Heart left ventricle (tissue), 13 donors: ENCODE measurements at regions not wholly inside any gene's neighbourhood (a gene's known extent, or its start where the extent isn't known, plus 50 kb on each side); places are given as distances from the start of the nearest gene placed in this dataset.

Experiments
- POLR2A ChIP-seq, 2 donors: fragments of 450-650 bp; IDR thresholded peaks; one replicate each; pipeline ENCODE4 v1.6.1; 2017; ENCODE audit warnings: antibody characterized with exemption in 2 of 2, mild to moderate bottlenecking in 2 of 2, moderate library complexity in 2 of 2
- TF ChIP-seq, protein P1 (sequence below), 12 donors: fragments of 200-600 bp; sonication (generic) in 4 of 12; IDR thresholded peaks; one replicate each; pipeline versions ENCODE4 v1.5.0 to v1.8.0; 2018 to 2022; ENCODE audit warnings: antibody characterized with exemption in 12 of 12, mild to moderate bottlenecking in 5 of 12
- donor health status: ischemic (EF 13 %, LVEDD 7.1; RV severe dilation, severe dysfunction).
- donor health status: DM: no; HTN: yes; CAD: no.
- donor health status: DM: no; HTN: no; CAD: no.
- donor health status: ischemic (EF 25% LVEDD 6.9; RV normal size, moderate dysfunction).
- donor health status: ischemic (EF 25% LVEDD 5.7; RV mildly dilated, moderate dysfunction).
- donor health status: ischemic (EF 35%, LVEDD 5.7; RV mildly dilated, moderate dysfunction).
- donor health status: nonischemic (EF 11% LVEDD 7.7; RV severe dilation, severe dysfunction).
- donor health status: DM: yes; HTN: yes; CAD: no.
- donor health status: PGD.
- donor health status: ischemic (EF 29% LVEDD 5.4; RV normal size, mild dysfunction).
- donor health status: nonischemic (EF 23%, LVEDD 6.1; RV moderate dilation, normal function).

DNA sequence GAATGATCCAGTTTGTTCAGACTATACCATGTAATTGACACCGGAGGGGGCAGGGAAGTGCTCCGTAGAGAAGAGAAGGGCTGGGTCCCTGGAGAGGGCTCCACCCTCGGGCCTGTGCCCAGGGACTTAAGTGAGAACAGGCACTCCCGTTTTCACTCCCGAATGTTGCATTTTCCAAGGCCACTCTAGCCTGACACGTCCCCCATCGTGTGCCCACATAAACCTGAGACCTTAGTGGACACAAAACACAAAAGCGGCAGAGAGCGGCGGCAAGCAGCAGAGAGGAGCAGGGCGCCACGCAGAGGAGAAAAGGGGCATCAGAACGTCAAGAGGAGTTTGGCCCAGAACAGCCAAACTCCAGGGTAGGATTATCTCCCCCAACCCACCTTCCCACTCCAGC, 1405.1 kb downstream of the GRIK2 start:
- TF ChIP-seq, protein P1, sequence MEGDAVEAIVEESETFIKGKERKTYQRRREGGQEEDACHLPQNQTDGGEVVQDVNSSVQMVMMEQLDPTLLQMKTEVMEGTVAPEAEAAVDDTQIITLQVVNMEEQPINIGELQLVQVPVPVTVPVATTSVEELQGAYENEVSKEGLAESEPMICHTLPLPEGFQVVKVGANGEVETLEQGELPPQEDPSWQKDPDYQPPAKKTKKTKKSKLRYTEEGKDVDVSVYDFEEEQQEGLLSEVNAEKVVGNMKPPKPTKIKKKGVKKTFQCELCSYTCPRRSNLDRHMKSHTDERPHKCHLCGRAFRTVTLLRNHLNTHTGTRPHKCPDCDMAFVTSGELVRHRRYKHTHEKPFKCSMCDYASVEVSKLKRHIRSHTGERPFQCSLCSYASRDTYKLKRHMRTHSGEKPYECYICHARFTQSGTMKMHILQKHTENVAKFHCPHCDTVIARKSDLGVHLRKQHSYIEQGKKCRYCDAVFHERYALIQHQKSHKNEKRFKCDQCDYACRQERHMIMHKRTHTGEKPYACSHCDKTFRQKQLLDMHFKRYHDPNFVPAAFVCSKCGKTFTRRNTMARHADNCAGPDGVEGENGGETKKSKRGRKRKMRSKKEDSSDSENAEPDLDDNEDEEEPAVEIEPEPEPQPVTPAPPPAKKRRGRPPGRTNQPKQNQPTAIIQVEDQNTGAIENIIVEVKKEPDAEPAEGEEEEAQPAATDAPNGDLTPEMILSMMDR (IDR thresholded peaks at IDR 0.05), result no peak
- no peak for TF ChIP-seq POLR2A (IDR thresholded peaks at IDR 0.05)
